Epithelial cell of proximal tubule (primary cell): ENCODE measurements at regions not wholly inside any gene's neighbourhood (a gene's known extent, or its start where the extent isn't known, plus 50 kb on each side); places are given as distances from the start of the nearest gene placed in this dataset.

ENCODE experiments used
- DNase-seq: peaks from one replicate; pipeline ENCODE4 v3.0.0-alpha.2; 2011; ENCODE audit warnings: low read depth
- H3K4me3 ChIP-seq: 2 replicates; pipeline ENCODE4 v1.5.1; 2011; ENCODE audit warnings: low read depth, mild to moderate bottlenecking, low read length
- TF ChIP-seq, protein P1 (sequence below): conservative IDR thresholded peaks from 2 replicates; pipeline ENCODE4 v1.5.1; 2012; ENCODE audit warnings: low read depth, mild to moderate bottlenecking, low read length

DNA sequence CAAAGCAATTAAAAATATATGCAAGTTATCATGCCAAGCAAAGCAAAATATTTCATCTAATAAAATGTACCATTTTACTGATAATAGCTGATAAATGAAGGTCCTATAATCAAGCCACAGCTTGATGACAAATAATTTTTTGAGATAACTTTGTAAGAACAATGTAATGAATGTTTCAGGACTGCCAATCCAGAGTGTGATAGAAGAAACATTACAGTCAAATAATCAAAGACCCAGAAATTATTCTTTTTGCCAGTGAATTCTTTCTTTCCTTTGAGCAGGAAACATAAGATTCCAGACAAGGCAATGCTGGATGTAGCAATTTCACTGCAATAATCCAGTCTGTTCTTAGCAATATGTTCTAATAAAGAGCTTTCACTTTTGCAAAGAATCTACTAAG lies 556.1 kb downstream of the PLOD2 start:
- TF ChIP-seq, protein P1, sequence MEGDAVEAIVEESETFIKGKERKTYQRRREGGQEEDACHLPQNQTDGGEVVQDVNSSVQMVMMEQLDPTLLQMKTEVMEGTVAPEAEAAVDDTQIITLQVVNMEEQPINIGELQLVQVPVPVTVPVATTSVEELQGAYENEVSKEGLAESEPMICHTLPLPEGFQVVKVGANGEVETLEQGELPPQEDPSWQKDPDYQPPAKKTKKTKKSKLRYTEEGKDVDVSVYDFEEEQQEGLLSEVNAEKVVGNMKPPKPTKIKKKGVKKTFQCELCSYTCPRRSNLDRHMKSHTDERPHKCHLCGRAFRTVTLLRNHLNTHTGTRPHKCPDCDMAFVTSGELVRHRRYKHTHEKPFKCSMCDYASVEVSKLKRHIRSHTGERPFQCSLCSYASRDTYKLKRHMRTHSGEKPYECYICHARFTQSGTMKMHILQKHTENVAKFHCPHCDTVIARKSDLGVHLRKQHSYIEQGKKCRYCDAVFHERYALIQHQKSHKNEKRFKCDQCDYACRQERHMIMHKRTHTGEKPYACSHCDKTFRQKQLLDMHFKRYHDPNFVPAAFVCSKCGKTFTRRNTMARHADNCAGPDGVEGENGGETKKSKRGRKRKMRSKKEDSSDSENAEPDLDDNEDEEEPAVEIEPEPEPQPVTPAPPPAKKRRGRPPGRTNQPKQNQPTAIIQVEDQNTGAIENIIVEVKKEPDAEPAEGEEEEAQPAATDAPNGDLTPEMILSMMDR, result no peak
- H3K4me3 ChIP-seq, result no peak overlapping the region
- no peak for DNase-seq

GRCh38 chr3:145620002-145620401 lies 541.0 kb downstream of the PLOD2 start:
- TF ChIP-seq, protein P1, result no peak
- no peak overlapping the region for H3K4me3 ChIP-seq
- DNase-seq, result no peak

GRCh38 chr3:145620486-145620885 lies 540.5 kb downstream of the PLOD2 start:
- TF ChIP-seq, protein P1, result no peak
- no peak overlapping the region for H3K4me3 ChIP-seq
- no peak for DNase-seq

DNA sequence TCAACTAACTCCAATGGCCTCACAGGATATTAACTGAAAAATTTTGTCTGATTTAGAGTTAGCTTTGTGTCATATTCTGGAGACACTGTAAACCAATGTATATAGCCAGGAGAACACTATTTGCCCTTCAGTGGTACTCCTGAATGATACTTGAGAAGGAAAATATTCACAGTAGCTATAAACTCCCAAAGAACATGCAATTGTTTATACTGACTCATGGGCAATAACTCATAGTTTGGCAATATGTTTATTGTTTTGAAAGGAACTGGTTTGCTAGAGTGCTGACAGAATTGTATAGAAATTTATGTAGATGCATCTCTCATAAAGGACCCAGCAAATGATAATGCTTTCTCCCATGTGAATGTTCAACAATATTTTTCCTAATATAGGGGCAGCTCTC lies 537.6 kb downstream of the PLOD2 start:
- TF ChIP-seq, protein P1, result no peak
- H3K4me3 ChIP-seq, result no peak overlapping the region
- DNase-seq, result no peak

DNA sequence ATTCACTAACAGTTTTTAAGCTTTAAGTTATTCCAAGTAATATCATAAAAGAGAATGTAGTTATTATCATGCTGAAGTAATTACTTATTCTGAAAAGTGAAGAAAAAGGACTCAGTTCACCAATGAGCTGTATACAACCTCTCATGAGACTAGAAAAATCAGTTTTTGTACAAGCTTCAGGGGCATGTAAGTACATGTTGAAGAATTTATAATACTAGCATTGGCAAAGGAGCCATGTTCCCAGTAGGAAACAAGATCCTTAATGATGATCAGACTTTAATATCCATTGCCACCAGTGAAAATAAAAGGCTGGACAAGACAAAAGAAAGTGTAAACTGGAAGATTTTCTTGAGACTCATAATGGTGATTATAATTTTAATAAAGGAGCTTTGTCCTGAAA lies 532.8 kb downstream of the PLOD2 start:
- H3K4me3 ChIP-seq, result no peak overlapping the region
- DNase-seq, result no peak
- TF ChIP-seq, protein P1, result no peak

- TF ChIP-seq, protein P1, result no peak
- H3K4me3 ChIP-seq, result no peak overlapping the region
- DNase-seq, result no peak
Measured at GRCh38 chr3:145637105-145637504, 523.9 kb downstream of the PLOD2 start.

DNA sequence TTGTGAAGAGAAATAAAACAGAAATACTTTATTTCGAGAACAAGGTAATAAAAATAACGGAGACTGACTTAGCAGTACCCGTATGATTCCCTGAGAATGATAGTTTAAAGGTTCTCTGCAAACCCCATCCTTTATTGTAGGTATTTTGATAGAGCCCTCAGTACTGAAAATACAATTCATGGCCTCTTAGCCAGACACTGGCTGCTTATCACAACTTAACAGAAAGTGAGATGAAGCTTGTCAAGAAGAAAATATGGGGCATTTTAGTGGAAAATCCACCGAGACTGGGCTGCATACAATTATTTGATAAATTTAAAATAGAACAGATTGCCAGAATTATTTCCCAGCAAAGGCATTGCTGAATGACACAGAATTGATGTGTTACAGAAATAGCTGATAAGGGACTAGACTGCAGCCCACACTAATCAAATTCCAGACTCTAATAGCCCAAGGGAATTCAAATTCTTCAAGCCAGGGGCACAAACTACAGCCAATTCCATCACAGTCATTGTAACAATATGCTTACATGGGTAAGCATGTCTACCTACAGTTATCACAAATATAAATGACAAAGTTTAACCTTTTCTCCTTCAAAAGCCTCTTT lies 521.9 kb downstream of the PLOD2 start:
- no peak overlapping the region for H3K4me3 ChIP-seq
- TF ChIP-seq, protein P1, result no peak
- no peak for DNase-seq
